RWPE1 (cell line): ENCODE measurements at regions not wholly inside any gene's neighbourhood (a gene's known extent, or its start where the extent isn't known, plus 50 kb on each side); places are given as distances from the start of the nearest gene placed in this dataset.

Source experiments
- CTCF ChIA-PET: fragments of 350-600 bp; sonication (Branson Sonifier 250); formaldehyde crosslinking; extraction: SDS; loops from one replicate; lab custom pipeline; 2021; lab: Yijun Ruan, JAX
- POLR2A ChIA-PET: fragments of 400-600 bp; formaldehyde crosslinking; extraction: SDS; loops from one replicate; lab custom pipeline; 2020; ENCODE audit warnings: antibody characterized with exemption; ENCODE audit not compliant: low non-redundant PET; lab: Yijun Ruan, JAX
- DNase-seq: peaks from one replicate; pipeline ENCODE4 v3.0.0; 2012; ENCODE audit warnings: low spot score
- H3K27ac ChIP-seq: fragments of 450-650 bp; 2 replicates; pipeline ENCODE4 v1.5.1; 2017
- TF ChIP-seq, protein P1 (sequence below): fragments of 450-650 bp; conservative IDR thresholded peaks from 2 replicates; pipeline ENCODE4 v1.5.1; 2017; ENCODE audit warnings: low read depth, mild to moderate bottlenecking

DNA sequence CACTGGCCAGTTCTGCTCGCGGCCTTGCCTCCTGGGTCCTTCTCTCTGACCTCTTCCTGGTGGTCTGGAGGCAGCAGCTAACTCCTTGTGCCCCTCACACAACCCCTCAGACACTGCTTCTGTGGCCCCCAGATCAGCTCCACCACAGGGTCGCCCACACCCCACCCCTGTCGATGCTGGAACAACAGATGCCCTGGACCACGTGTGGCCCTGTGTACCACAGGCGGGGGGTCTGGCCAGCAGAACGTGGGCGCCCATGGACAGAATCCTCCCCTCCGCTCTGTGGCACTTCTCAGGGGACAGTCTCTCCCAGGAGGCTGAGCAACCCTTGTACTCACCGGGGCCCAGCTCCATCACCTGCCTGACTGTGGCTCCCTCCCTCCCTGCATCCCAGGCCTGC lies 245.6 kb downstream of the NDUFA10 start:
- TF ChIP-seq, protein P1, sequence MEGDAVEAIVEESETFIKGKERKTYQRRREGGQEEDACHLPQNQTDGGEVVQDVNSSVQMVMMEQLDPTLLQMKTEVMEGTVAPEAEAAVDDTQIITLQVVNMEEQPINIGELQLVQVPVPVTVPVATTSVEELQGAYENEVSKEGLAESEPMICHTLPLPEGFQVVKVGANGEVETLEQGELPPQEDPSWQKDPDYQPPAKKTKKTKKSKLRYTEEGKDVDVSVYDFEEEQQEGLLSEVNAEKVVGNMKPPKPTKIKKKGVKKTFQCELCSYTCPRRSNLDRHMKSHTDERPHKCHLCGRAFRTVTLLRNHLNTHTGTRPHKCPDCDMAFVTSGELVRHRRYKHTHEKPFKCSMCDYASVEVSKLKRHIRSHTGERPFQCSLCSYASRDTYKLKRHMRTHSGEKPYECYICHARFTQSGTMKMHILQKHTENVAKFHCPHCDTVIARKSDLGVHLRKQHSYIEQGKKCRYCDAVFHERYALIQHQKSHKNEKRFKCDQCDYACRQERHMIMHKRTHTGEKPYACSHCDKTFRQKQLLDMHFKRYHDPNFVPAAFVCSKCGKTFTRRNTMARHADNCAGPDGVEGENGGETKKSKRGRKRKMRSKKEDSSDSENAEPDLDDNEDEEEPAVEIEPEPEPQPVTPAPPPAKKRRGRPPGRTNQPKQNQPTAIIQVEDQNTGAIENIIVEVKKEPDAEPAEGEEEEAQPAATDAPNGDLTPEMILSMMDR = no peak
- H3K27ac ChIP-seq = no peak overlapping the region
- ChIA-PET POLR2A (no interaction called here), CTCF (interaction anchor here (0.6 kb wide), 1 partner anchor 1281 kb away, joined by 3 read pairs; no protein-coding TSS in a partner anchor)
- DNase-seq = no peak

DNA sequence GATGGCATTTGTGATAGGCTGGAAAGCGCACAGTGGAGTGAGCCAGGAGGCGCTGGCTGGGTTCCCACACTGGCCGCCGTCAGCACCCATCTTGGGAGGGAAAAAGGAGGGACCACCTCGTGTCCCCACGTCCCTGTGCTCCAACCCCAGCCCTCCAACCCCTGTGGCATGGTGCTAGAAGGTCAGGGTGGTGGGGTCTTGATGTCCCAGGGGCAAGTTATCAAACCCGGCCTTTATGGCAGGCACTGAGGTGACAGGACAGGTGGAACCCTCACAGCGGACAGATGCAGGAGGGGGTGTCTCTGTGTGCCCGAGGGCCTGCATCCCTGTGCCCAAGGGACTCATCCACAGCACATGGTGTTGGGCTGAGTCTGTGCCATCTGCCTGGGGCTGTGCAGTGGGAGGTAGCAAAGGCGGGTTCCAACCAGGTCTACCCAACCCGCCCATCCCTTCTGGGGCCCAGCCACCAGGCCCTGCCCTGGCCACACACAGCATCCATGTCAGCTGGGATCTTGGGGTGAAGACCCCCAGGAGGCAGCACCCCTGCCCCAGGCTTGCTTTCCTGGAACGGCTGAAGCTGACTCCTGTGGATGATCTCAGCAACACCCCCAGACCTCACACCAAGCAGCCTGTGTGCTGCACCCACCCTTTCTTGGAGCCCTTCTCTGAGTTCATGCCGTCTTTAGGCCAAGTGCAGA lies 246.1 kb downstream of the NDUFA10 start:
- POLR2A ChIA-PET = no interaction called here
- CTCF ChIA-PET = no interaction called here
- no peak overlapping the region for H3K27ac ChIP-seq
- TF ChIP-seq, protein P1 = no peak
- DNase-seq = no peak

DNA sequence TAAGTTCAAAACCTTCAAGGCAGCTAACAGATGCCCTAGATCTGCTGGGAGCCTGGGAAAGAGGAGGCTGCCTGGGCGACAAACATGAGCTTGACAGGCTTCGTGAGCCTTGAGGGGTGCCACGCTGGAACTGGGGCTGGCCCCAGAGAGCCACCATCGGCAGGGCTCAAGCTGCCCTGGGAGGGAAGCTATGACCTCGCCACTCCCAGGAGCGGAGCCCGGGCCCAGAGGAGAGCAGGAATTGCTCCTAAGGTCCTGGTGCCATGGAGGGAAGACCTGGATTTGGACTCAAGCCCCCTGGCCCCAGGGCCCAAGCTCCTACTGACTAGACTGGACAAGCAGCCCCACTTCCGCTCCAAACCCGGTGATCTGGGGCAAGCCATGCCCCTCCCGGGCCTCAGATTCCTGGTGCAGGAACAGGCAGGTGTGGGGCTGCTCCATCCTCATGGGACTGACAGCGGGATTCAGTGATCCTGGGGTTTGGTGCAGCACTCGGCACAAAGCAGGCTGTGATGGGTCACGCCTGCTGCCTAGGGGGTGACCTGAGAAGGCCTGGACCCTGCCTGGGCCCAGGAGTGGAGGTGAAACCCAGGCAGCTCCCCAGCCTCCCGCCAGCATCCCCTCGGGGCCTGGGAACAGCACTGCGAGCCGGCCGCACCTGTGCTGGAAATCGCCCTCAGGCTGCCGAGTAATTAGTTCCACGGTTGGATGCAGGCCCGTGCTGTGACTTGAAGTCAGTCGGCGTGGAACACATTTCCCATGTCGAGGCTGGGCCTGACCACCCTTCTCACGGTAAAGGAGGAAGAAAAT lies 246.9 kb downstream of the NDUFA10 start:
- DNase-seq = no peak
- TF ChIP-seq, protein P1 = no peak
- CTCF ChIA-PET = no interaction called here
- POLR2A ChIA-PET = no interaction called here
- H3K27ac ChIP-seq = no peak overlapping the region

DNA sequence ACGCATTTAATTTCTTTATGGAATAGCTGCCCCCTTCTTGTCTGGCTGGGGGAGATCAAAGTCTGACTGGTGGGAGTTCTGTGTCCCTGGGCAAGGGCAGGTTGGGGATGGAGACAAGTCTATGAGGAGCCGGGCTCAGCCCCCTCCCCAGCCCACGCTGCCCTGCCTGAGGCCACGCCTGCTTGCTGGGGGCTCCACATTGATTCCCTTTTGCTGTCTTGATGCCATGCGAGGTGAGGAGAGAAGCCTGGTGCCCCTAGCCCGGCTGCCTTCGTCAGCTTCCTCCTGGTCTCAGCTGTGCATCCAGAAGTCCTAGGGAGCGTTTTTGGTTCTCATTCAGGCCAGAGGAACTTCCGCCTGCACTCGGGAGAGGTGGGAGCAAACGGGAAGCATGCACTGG lies 247.9 kb downstream of the NDUFA10 start:
- DNase-seq = no peak
- TF ChIP-seq, protein P1 = no peak
- ChIA-PET CTCF (no interaction called here), POLR2A (no interaction called here)
- no peak overlapping the region for H3K27ac ChIP-seq

DNA sequence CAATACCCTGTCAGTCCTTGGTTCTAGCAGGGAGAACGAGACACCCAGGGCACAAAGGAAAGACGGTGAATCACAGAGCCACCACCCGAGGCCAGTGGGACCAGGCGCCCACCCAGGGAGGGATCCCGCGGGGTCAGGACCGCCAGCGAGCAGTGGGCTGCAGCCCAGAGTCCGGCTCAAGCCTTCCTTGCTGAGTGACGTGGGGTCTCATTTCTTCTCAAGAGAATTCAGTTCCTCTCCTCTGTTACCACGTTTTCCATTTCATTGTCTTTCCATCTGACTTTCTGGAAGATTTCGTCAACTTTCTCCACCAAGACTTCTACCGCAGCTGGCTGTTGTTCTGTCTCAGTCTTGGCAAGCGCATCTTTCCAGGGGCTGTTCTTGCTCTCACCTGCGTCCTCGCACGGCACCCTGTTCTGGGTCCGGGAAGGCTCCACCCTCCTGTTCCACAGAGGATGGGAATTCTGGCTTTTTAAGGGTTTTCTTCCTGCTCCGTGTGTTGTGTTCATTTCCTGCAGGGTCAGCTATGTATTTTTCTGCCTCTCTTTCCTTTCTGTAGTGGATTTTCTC lies 248.6 kb downstream of the NDUFA10 start:
- no peak overlapping the region for H3K27ac ChIP-seq
- TF ChIP-seq, protein P1 = no peak
- POLR2A ChIA-PET = no interaction called here

DNA sequence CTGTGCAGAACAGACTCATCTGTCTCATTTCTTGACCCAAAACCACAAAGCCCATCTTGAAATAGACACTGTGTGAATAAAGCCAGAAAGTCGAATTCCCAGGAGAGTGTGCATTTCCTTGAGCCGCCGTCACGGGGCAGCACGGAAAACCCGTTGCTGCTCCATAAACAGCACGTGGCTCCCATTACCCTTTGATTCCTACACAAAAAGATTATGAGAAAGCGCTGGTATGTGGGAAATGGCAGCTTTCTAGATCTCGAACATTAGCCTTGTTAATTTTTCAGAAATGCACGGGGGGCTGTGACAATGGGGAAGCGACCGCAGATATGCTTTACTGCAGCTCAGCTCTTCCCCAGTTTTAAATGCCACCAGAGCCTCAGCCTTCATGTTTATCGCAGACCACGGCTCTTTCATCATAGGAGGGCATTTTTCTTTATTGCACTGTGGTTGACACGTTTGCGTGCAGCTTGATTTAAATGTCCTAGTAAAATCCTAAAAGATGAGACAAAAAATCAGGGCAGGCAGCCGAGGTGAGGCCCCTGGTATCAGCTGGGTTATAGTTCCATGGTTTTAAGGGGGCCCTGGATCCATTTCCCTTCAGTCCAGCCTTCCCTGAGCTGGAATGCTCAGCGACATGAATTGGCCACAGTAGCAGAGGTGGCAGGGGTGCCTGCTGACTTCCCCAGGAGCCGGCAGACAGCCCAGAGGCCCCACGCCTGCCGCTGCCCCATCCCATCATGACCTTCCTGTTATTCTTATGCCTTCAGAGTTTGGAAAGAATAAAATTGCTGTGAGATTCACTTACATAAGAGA lies 249.3 kb downstream of the NDUFA10 start:
- POLR2A ChIA-PET = no interaction called here
- TF ChIP-seq, protein P1 = no peak
- no peak overlapping the region for H3K27ac ChIP-seq
- no peak for DNase-seq
- CTCF ChIA-PET = interaction anchor here (0.5 to 0.7 kb wide), 2 partner anchors 13 to 242 kb away, joined by 3 to 4 read pairs; no protein-coding TSS in a partner anchor

More for the DNA sequence above, 248.6 kb downstream of the NDUFA10 start:
- no peak for DNase-seq
- CTCF ChIA-PET = no interaction called here
